RWPE1 (cell line): ENCODE measurements at regions not wholly inside any gene's neighbourhood (a gene's known extent, or its start where the extent isn't known, plus 50 kb on each side); places are given as distances from the start of the nearest gene placed in this dataset.
"Not testable (repeated sequence)": the region's sequence is repeated elsewhere in the genome, so short reads cannot be mapped to it uniquely, and the experiment has no call there.

Experiments used
- CTCF ChIA-PET: fragments of 350-600 bp; sonication (Branson Sonifier 250); formaldehyde crosslinking; extraction: SDS; loops from one replicate; lab custom pipeline; 2021; lab: Yijun Ruan, JAX
- POLR2A ChIA-PET: fragments of 400-600 bp; formaldehyde crosslinking; extraction: SDS; loops from one replicate; lab custom pipeline; 2020; ENCODE audit warnings: antibody characterized with exemption; ENCODE audit not compliant: low non-redundant PET; lab: Yijun Ruan, JAX
- DNase-seq: peaks from one replicate; pipeline ENCODE4 v3.0.0; 2012; ENCODE audit warnings: low spot score
- H3K27ac ChIP-seq: fragments of 450-650 bp; 2 replicates; pipeline ENCODE4 v1.5.1; 2017
- CTCF ChIP-seq: fragments of 450-650 bp; conservative IDR thresholded peaks from 2 replicates; pipeline ENCODE4 v1.5.1; 2017; ENCODE audit warnings: low read depth, mild to moderate bottlenecking

DNA sequence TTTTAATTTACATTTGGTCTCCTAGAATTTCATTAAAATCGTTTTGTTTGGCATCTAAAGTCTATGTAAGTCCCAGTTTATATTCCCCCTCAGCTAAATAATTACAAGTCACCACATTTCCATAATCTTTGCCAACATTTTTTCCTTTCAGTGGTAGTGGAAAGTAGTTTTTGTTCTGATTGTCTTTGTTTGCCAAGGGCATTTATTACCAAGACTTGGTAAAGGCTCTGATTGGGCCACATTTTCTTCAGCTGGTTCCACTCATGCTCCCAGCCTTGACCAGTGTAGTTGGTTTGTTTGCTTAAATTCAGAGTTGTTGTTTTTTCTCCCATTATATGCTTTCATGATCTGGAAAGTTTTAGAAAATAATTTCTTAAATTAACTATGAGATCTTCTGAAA lies 153.4 kb upstream of the MME start:
- CTCF ChIA-PET: interaction anchor here (0.8 kb wide), 1 partner anchor 381 kb away, joined by 5 read pairs; no protein-coding TSS in a partner anchor

DNA sequence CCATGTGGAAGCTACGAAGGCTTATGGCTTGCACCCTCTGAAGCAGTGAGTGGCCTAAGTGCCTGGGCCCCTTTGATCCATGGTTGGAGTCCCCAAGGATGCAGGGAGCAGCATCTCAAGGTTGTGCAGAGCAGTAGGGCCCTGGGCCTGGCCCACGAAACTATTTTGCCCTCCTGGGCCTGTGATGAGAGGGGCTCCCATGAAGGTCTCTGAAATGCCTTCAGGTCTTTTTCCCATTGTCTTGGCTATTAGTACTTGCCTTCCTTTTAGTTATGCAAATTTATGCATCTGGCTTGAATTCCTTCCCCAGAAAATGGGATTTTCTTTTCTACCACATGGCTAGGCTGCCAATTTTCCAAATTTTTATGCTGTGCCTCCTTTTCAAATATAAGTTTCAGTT lies 158.8 kb upstream of the MME start:
- DNase-seq: no peak
- TF ChIP-seq CTCF: no peak
- POLR2A ChIA-PET: no interaction called here
- CTCF ChIA-PET: no interaction called here
- H3K27ac ChIP-seq: no peak overlapping the region

More for the DNA sequence above, 153.4 kb upstream of the MME start:
- no peak for TF ChIP-seq CTCF
- no peak overlapping the region for H3K27ac ChIP-seq
- POLR2A ChIA-PET: no interaction called here
- DNase-seq: no peak

- ChIA-PET POLR2A (no interaction called here), CTCF (interaction anchor here (1.0 kb wide), 1 partner anchor 13 kb away, joined by 4 read pairs; no protein-coding TSS in a partner anchor)
- DNase-seq: no peak
- no peak overlapping the region for H3K27ac ChIP-seq
- no peak for TF ChIP-seq CTCF
Observed at GRCh38 chr3:154919226-154919625, 160.9 kb upstream of the MME start.

GRCh38 chr3:154904328-154904727 lies 175.8 kb upstream of the MME start:
- TF ChIP-seq CTCF: no peak
- CTCF ChIA-PET: interaction anchor here (0.6 kb wide), 1 partner anchor 45 kb away, joined by 4 read pairs; no protein-coding TSS in a partner anchor
- POLR2A ChIA-PET: no interaction called here
- no peak overlapping the region for H3K27ac ChIP-seq
- peak; percentile 5 for DNase-seq

DNA sequence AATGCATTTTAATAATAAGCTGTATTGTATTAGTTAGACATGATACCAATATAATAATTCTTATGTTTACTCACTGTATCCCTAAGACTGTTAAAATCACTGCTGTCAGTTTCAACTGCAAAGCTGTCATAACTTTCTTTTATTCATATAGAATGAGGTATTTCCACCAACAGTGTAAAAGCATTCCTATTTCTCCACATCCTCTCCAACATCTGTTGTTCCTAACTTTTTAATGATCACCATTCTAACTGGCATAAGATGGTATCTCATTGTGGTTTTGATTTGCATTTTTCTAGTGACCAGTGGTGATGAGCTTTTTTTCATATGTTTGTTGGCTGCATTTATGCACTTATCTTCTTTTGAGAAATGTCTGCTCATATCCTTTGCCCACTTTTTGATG lies 177.6 kb upstream of the MME start:
- POLR2A ChIA-PET, H3K27ac ChIP-seq, CTCF ChIA-PET: not testable (repeated sequence)

GRCh38 chr3:154901278-154901677 lies 178.8 kb upstream of the MME start:
- no peak overlapping the region for H3K27ac ChIP-seq
- CTCF ChIA-PET: no interaction called here
- no peak for TF ChIP-seq CTCF
- DNase-seq: no peak
- POLR2A ChIA-PET: no interaction called here

More for the DNA sequence above, 177.6 kb upstream of the MME start:
- not testable (repeated sequence) for DNase-seq

DNA sequence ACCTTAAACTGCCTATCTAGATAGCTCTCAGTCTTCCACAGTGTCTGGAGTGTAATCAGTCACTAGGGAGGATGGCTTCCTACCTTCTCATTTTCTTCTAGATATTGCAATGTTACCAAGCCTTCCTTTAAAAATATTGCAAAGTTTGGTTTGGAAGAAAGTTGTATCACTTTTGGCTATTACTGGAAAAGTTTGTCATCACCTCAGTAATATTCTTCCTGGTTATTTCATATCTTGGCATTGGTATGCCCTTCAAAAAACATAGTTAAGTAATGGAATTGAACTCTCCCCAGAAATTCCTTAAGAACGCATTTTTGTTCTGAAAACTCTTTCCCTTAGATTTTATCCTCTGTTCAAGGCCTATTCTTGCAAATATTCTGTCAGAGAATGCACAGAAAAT lies 179.3 kb upstream of the MME start:
- ChIA-PET POLR2A (no interaction called here), CTCF (no interaction called here)
- no peak for DNase-seq
- no peak overlapping the region for H3K27ac ChIP-seq
- TF ChIP-seq CTCF: no peak
